ENCODE measurements at regions not wholly inside any gene's neighbourhood (a gene's known extent, or its start where the extent isn't known, plus 50 kb on each side); places are given as distances from the start of the nearest gene placed in this dataset.

DNA sequence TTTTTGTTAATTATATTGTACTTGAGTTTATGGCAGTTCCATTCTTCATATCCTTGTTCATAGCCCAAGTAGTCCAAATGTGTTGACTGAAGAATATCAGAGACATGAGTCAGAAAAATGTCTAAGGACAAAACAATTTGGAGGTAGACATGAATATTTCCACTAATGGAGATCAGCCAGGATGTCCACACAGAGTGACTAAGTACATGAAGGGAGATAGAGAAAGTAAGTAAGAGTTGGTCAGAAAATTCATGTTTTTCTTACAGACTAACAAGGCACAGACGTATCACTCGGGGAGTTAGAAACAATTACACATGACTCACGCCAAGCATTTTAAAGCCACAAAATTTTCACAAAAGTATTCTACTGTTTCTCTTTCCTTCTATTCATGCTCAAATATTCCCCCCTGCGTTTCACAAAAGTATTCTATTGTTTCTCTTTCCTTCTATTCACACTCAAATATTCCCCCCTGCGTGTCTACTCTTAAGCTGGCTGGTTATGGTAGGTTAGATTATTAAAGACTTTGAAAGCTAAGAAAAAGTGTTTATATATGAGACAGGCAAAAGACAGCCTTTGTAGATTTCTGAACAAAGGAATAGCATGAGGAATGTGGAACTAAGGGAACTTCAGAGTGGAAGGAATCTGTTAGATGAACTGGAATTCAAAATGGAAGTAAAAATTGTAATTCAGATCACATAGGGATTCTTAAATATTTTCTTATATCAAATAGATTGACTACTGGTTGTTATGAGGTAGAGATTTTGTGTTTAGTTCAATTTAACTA, 648.7 kb upstream of the CCDC54 start:
- DNase-seq, result no peak

DNA sequence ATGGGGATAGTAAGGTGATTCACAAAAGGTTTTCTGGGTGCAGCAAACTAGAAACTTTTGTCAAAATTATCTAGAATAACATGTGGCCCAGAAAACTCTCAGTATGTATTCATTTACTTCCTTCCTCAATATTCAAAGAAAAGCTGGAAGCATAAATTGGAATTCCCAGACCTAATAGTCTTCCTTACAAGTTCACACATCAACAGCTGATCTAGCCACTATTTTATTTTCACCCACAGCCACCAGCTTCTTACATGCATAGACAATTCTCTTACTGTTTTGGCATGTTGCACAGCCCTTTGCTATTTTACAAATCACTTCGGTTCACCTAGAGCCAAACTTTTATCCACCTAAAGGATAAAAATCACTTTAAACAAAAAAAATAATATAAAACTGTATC, 647.8 kb upstream of the CCDC54 start:
- DNase-seq, result no peak

DNA sequence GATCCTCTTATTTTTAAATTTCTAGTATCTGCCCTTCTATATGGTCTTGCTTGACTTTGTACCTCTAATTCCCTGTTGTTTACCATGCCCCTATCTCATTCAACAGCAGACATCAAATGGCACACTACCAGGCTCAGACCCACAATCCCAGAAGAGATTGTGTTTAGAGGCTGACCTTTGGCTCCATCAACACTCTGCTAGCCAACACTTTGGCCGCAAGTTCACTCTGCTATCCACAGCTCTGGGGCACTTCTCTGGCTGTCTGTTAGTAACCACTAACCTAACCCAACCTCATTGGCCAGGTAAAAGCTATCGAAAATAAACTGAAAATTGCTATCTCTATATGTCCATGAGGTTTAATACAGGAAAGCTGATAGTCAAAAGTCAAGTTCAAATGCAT, 646.0 kb upstream of the CCDC54 start:
- DNase-seq, result no peak

- DNase-seq, result no peak
These were observed 642.5 kb upstream of the CCDC54 start for GRCh38 chr3:106734712-106735111.

- DNase-seq, result no peak
These were observed 640.0 kb upstream of the CCDC54 start for GRCh38 chr3:106737265-106737664.

DNA sequence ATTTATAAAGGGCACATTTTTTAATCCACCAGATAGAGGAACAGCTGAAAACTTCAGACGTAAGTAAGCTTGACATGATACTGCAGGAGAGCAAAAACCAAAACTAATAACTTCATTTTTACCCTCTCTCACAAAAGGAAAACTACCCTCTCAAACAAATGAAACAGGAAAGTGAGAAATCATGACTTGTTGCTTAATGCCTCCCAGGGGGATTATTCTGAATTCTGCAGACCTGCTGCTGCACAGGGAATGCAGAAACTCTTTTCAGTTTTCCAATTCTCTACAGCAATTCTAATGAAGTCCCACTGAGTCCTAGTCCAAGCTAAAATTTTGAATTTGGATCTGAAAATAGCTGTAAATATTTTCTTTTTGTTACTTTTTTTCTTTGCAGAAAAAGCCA, 637.1 kb upstream of the CCDC54 start:
- no peak for DNase-seq

DNA sequence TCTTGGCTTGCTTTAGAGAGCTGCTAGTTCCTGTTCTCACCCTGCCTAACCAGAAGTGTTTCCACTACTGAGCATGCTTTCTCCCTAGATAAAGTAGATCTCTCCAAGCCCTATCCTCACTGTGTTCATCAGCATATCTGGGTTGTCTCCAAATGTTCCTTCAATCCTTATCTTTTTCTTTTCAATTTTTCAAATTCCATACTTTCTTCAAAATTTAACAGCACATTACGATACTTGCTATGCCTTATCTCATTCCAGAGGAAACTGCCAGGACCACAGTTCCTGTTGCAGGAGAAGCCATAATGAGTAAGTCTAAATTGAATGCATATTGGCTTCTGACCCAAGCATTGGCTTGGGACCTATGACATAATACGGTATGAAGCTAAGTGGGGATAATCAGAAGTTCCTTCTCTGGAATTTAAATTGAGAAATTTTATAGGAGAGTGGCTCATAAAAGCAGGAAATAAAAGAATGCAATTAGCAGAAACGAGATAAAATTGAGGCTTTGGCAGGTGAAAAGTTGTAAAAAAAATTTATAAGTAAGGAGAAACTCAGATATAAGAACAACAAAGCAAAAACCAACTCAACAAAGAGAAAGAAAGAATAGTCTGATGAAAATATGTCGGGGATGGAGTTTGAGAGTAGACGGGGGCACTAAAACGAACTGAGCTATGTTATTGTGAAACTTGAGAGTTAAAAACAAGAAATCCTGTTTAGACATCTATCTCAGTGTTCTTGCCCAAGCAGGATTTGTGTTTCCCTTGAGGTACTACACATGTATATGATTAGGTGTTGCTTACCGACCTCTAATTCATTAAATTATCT, 631.7 kb upstream of the CCDC54 start:
- no peak for DNase-seq

- DNase-seq, result no peak
These were observed 631.0 kb upstream of the CCDC54 start for GRCh38 chr3:106746286-106746685.

- DNase-seq, result no peak
These were observed 628.6 kb upstream of the CCDC54 start for GRCh38 chr3:106748472-106749262.

DNA sequence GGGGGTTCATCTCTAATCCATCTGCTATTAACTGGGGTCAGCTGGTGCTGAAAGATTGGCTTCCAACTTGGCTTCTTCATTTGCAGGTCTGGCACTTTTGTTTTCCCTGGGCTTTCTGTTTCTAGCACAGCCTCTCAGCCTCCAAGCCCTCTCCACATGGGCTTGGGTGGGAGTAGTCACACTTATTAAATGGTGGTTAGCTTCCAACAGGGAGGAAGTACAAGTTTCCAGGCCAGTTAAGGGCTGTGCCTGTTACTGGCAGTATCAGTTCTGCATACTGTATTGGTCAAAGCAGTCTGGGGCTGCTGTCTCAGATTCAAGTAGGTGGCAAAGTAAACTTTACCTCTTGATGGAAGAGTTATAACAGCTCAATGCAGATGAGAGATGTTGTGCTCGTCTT, 627.1 kb upstream of the CCDC54 start:
- no peak for DNase-seq

DNA sequence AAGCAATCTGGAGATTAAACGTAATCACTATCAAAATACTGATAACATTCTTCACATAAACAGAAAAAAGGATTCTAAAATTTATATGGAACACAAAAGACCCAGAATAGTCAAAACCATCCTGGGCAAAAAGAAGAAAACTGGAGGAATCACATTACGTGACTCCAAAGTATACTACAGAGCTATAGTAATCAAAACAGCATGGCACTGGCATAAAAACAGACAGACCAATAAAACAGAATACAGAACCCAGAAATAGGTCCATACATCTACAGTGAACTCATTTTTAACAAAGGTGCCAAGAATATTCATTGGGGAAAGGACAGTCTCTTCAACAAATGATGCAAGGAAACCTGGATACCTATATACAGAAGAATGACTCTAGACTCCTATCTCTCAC, 621.9 kb upstream of the CCDC54 start:
- no peak for DNase-seq

DNA sequence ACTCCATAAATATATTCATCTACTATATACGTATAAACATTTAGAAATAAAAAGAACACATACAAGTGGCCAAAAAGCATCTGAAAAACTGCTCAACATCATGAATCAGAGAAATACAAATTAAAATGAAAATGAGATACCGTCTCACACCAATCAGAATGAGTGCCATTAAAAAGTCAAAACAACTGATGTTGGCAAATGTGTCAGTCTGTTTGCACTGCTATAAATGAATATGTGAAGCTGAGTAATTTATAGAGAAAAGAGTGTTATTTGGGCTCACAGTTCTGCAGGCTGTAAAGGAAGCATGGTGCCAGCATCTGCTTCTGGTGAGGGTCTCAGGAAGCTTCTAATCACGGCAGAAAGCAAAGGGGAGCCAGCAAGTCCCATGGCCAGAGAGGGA, 620.3 kb upstream of the CCDC54 start:
- no peak for DNase-seq

DNA sequence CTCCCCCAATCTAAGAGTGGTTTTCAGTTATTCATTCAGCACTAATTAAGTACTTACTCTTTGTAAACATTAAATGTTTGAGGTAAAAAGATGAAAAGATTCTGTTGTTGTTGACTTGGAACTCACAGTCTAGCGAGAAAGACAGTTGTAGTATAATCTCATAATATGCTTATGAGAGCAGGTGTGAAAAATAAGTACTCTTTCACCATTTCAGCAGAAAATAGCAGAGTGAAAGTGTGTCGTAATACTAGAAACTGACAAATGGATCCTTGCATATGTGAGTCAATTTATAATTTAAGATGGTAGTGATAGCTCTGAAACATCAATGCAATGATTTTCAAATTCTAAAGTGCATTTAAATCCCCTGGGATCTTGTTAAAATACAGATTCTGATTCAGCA, 618.8 kb upstream of the CCDC54 start:
- no peak for DNase-seq

DNA sequence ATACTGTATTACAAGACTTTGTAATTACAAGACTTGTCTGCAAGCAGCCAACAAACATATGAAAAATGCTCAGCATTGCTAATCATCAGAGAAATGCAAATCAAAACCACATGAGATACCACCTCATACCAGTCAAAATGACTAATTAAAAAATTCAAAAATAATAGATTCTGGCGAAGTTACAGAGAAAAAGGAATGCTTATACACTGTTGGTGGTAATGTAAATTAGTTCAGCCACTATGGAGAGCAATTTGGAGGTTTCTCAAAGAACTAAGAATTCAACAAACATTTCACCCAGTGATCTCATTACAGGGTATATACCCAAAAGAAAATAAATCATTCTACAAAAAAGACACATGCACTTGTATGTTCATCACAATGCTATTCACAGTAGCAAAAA, 617.5 kb upstream of the CCDC54 start:
- no peak for DNase-seq

GRCh38 chr3:106765342-106765741, 611.9 kb upstream of the CCDC54 start:
- DNase-seq, result no peak

- DNase-seq, result no peak
These were observed 608.2 kb upstream of the CCDC54 start for GRCh38 chr3:106768941-106769480.

DNA sequence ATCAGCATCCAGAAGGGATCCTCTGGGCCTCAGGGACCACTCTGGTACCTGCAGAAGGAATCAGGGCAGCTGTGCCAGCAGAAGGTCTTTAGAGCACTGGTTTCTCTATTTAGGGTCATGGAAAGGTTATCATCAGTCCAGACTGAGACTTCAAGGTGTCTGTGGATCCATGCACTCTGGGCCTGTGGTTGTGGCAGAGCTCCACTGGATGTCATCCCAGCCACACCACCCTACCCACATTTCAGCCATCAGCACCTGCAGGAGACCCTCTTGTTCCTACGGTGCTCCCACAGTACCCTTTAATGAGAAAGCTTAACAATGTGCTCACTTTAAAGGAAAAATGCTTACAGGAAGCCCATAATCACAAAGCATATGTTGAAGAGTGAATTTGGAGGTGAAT, 603.4 kb upstream of the CCDC54 start:
- DNase-seq, result no peak

GRCh38 chr3:106783231-106783630, 594.0 kb upstream of the CCDC54 start:
- DNase-seq, result no peak

- no peak for DNase-seq
These were observed 588.0 kb upstream of the CCDC54 start for GRCh38 chr3:106789276-106789675.

DNA sequence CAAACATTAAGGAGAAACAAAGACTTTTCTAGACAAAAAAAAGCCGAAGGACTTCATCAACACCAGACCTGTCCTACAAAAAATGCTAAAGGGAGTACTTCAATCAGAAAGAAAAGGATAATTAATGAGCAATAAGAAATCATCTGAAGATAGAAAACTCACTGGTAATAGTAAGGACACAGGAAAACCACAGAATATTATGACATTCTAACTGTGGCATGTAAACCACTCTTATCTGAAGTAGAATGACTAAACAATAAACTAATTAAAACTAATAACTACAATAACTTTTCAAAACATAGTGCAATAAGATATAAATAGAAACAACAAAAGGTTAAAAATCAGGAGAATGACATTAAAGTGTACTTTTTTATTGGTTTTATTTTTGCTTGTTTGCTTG, 584.5 kb upstream of the CCDC54 start:
- no peak for DNase-seq

DNA sequence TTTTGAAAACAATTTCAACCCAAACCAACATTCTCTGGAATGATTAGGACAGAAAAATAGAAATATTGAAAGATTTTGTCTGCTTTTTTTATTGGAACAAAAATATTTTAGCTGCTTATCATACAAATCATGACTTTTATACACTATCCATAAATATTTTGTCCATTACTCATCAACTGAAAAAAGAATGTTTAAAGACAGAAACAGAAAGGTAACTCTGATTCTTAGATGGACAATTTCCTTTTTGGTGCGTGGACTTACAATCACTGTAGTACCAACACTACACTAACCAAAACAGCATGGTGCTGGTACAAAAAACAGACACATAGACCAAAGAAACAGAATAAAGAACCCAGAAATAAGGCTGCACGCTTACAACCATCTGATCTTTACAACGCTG, 582.8 kb upstream of the CCDC54 start:
- no peak for DNase-seq

DNA sequence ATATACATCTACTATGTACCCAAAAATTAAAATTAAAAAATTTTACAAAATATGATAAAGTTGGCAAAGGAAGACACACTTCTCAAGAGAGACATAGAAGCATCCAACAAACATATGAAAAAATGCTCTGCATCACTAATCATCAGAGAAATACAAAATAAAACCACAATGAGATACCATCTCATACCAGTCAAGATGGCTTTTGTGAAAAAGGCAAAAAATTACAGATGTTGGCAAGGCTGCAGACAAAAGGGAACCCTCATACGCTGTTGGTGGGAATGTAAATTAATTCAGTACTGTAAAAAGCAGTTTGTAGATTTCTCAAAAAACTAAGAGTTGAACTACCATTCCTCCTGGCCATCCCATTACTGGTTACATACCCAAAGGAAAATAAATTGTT, 581.7 kb upstream of the CCDC54 start:
- DNase-seq, result no peak

- DNase-seq, result no peak
These were observed 579.8 kb upstream of the CCDC54 start for GRCh38 chr3:106797461-106797860.
